DND-41 (cell line): ENCODE measurements at regions not wholly inside any gene's neighbourhood (a gene's known extent, or its start where the extent isn't known, plus 50 kb on each side); places are given as distances from the start of the nearest gene placed in this dataset.
"Not testable (repeated sequence)": the region's sequence is repeated elsewhere in the genome, so short reads cannot be mapped to it uniquely, and the experiment has no call there.

Source experiments
- ATAC-seq: fragments of 200-7000 bp; cut with Tn5 transposase; 3 replicates; pipeline ENCODE4 v1.9.1; 2021; ENCODE audit warnings: low read depth; ENCODE audit not compliant: insufficient read depth
- DNase-seq: peaks from one replicate; pipeline ENCODE4 v3.0.0-alpha.2; 2020
- H2AFZ ChIP-seq: 2 replicates; pipeline ENCODE4 v1.6.0; 2012; ENCODE audit warnings: low read depth, low read length
- H3K27ac ChIP-seq: 2 replicates; pipeline ENCODE4 v1.5.1; 2012; ENCODE audit warnings: low read length, inconsistent platforms
- H3K27me3 ChIP-seq: fragments of 200-600 bp; sonication (generic); 2 replicates; pipeline ENCODE4 v1.6.0; 2012; ENCODE audit warnings: low read length, mild to moderate bottlenecking, inconsistent platforms; ENCODE audit not compliant: insufficient read depth, poor library complexity
- H3K36me3 ChIP-seq: 2 replicates; pipeline ENCODE4 v1.5.1; 2012; ENCODE audit warnings: low read length, inconsistent platforms; ENCODE audit not compliant: insufficient read depth
- H3K4me1 ChIP-seq: 2 replicates; pipeline ENCODE4 v1.5.1; 2012; ENCODE audit warnings: mild to moderate bottlenecking, low read length; ENCODE audit not compliant: insufficient read depth
- H3K4me2 ChIP-seq: 2 replicates; pipeline ENCODE4 v1.6.0; 2012; ENCODE audit warnings: mild to moderate bottlenecking, moderate library complexity, low read length, inconsistent platforms; ENCODE audit not compliant: insufficient read depth
- H3K4me3 ChIP-seq, 2 experiments: fragments of 200-600 bp in 1 of 2; shearing (Covaris generic) in 1 of 2; 2 replicates each; pipeline ENCODE4 v1.5.1; 2012 to 2016; ENCODE audit warnings: inconsistent platforms in 2 of 2, low read length in 2 of 2, mild to moderate bottlenecking in 2 of 2, low read depth in 1 of 2, moderate library complexity in 1 of 2
- H3K79me2 ChIP-seq: 2 replicates; pipeline ENCODE4 v1.6.0; 2012; ENCODE audit warnings: low read length, inconsistent platforms; ENCODE audit not compliant: insufficient read depth
- H3K9ac ChIP-seq: 2 replicates; pipeline ENCODE4 v1.6.0; 2012; ENCODE audit warnings: low read depth, mild to moderate bottlenecking, inconsistent platforms, low read length, moderate library complexity
- H3K9me3 ChIP-seq: 2 replicates; pipeline ENCODE4 v1.5.1; 2012; ENCODE audit warnings: low read length, moderate library complexity, mild to moderate bottlenecking, inconsistent platforms; ENCODE audit not compliant: insufficient read depth, severe bottlenecking
- H4K20me1 ChIP-seq: 2 replicates; pipeline ENCODE4 v1.6.0; 2012; ENCODE audit warnings: low read length; ENCODE audit not compliant: insufficient read depth
- TF ChIP-seq, protein P1 (sequence below): IDR thresholded peaks from 2 replicates; pipeline ENCODE4 v1.5.1; 2012; ENCODE audit warnings: borderline replicate concordance, low read length, moderate library complexity, mild to moderate bottlenecking; ENCODE audit not compliant: poor library complexity, severe bottlenecking; ENCODE audit errors: extremely low read depth

DNA sequence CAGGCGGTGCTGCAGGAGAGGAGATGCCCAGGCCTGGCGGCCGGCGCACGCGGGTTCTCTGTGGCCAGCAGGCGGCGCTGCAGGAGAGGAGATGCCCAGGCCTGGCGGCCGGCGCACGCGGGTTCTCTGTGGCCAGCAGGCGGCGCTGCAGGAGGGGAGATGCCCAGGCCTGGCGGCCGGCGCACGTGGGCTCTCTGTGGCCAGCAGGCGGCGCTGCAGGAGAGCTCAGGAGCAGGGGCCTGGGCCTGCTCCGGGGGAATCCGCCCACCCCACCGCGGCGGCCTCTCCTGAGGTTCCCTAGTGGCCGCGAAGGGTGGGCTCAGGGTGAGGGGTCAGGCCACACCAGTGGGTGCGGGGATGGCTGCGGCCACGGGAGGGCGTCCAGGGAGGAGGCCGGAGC, 75.9 kb downstream of the OR4F16 start:
- not testable (repeated sequence) for H3K36me3 ChIP-seq, DNase-seq, H2AFZ ChIP-seq, H3K4me3 ChIP-seq, H3K79me2 ChIP-seq, H3K4me1 ChIP-seq, ATAC-seq, H3K27me3 ChIP-seq, H4K20me1 ChIP-seq, H3K27ac ChIP-seq, H3K9ac ChIP-seq, H3K4me2 ChIP-seq, H3K9me3 ChIP-seq

DNA sequence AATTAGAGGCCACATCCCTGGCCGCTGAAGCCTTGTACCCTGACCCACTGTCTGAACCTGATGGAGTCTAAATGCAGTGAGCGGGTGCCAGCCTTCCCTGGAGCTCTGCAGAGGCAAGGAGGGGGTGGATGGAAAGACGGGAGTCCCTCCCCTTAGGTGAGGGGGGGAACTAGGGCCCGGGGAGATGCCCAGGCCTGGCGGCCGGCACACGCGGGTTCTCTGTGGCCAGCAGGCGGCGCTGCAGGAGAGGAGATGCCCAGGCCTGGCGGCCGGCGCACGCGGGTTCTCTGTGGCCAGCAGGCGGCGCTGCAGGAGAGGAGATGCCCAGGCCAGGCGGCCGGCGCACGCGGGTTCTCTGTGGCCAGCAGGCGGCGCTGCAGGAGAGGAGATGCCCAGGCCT, 77.3 kb downstream of the OR4F16 start:
- not testable (repeated sequence) for DNase-seq, H3K27ac ChIP-seq, H3K9ac ChIP-seq, H3K4me3 ChIP-seq, ATAC-seq, H3K9me3 ChIP-seq, H3K36me3 ChIP-seq, H3K4me1 ChIP-seq, H4K20me1 ChIP-seq, H2AFZ ChIP-seq, H3K27me3 ChIP-seq, H3K4me2 ChIP-seq, H3K79me2 ChIP-seq

DNA sequence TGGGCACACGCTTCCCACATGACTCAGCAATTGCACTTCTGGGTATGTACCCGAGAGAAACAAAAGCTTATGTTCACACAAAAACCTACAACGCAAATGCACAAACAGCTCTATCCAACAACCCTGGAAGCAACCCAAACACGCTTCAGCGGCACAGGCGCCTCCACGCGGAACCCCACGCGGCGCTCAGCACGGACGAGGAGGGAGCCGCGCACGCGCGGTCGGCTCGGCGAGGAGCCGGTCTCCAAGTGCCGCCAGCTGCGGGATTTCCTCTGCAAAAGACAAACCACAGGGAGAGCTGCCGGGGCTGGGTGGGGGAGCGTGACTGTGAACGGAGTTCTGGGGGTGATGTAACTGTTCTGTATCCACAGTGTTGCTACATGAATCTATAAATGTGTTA, 81.2 kb downstream of the OR4F16 start:
- not testable (repeated sequence) for H3K4me2 ChIP-seq, H3K9me3 ChIP-seq, H3K4me1 ChIP-seq, H3K79me2 ChIP-seq, H2AFZ ChIP-seq, H3K36me3 ChIP-seq, H3K27ac ChIP-seq, H3K9ac ChIP-seq, H3K4me3 ChIP-seq, H3K27me3 ChIP-seq, H4K20me1 ChIP-seq
- ATAC-seq: peak; percentile 71; the same call in 2 of the 3 replicates
- peak; percentile 91 for DNase-seq

DNA sequence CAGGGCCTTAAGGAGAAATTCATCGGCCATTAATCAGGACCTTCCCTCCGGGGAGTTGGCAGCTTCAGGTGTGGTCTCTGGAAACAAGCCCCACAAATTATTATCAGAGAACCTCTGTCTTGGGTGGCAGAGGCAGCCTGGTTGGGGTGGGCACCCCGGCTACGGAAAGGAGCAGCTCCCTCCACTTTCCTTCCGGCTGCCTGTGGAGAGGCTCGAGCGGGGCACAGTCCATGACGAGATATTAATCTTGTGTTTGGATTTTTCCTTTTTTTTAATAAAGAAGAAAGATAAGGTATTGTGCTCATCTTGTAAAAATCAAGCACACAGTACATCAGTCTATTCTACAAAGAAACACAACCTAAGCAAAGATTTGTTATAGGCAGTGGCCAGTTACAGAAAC, 98.2 kb downstream of the OR4F16 start:
- H3K27me3 ChIP-seq, H3K4me3 ChIP-seq, H3K4me2 ChIP-seq, H3K4me1 ChIP-seq, H3K79me2 ChIP-seq, H4K20me1 ChIP-seq, H3K9me3 ChIP-seq, H3K9ac ChIP-seq, H3K27ac ChIP-seq, H2AFZ ChIP-seq, H3K36me3 ChIP-seq, ATAC-seq, DNase-seq: not testable (repeated sequence)

DNA sequence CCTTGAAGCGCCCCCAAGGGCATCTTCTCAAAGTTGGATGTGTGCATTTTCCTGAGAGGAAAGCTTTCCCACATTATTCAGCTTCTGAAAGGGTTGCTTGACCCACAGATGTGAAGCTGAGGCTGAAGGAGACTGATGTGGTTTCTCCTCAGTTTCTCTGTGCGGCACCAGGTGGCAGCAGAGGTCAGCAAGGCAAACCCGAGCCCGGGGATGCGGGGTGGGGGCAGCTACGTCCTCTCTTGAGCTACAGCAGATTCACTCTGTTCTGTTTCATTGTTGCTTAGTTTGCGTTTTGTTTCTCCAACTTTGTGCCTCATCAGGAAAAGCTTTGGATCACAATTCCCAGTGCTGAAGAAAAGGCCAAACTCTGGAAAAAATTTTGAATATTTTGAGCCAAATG, 100.5 kb downstream of the OR4F16 start:
- not testable (repeated sequence) for H3K9ac ChIP-seq, H3K27me3 ChIP-seq, H3K79me2 ChIP-seq, H2AFZ ChIP-seq, H3K9me3 ChIP-seq, H3K4me1 ChIP-seq, H3K4me2 ChIP-seq, ATAC-seq, H3K27ac ChIP-seq, H4K20me1 ChIP-seq, H3K4me3 ChIP-seq, H3K36me3 ChIP-seq
- TF ChIP-seq, protein P1, sequence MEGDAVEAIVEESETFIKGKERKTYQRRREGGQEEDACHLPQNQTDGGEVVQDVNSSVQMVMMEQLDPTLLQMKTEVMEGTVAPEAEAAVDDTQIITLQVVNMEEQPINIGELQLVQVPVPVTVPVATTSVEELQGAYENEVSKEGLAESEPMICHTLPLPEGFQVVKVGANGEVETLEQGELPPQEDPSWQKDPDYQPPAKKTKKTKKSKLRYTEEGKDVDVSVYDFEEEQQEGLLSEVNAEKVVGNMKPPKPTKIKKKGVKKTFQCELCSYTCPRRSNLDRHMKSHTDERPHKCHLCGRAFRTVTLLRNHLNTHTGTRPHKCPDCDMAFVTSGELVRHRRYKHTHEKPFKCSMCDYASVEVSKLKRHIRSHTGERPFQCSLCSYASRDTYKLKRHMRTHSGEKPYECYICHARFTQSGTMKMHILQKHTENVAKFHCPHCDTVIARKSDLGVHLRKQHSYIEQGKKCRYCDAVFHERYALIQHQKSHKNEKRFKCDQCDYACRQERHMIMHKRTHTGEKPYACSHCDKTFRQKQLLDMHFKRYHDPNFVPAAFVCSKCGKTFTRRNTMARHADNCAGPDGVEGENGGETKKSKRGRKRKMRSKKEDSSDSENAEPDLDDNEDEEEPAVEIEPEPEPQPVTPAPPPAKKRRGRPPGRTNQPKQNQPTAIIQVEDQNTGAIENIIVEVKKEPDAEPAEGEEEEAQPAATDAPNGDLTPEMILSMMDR: peak; percentile 41
- DNase-seq: peak; percentile 77
